NCI-H1048 (cell line): ENCODE measurements at regions not wholly inside any gene's neighbourhood (a gene's known extent, or its start where the extent isn't known, plus 50 kb on each side); places are given as distances from the start of the nearest gene placed in this dataset.
"Not testable (repeated sequence)": the region's sequence is repeated elsewhere in the genome, so short reads cannot be mapped to it uniquely, and the experiment has no call there.

Source experiments
- DNase-seq: peaks from one replicate; lab custom pipeline; 2025; lab: John Stamatoyannopoulos, UW

DNA sequence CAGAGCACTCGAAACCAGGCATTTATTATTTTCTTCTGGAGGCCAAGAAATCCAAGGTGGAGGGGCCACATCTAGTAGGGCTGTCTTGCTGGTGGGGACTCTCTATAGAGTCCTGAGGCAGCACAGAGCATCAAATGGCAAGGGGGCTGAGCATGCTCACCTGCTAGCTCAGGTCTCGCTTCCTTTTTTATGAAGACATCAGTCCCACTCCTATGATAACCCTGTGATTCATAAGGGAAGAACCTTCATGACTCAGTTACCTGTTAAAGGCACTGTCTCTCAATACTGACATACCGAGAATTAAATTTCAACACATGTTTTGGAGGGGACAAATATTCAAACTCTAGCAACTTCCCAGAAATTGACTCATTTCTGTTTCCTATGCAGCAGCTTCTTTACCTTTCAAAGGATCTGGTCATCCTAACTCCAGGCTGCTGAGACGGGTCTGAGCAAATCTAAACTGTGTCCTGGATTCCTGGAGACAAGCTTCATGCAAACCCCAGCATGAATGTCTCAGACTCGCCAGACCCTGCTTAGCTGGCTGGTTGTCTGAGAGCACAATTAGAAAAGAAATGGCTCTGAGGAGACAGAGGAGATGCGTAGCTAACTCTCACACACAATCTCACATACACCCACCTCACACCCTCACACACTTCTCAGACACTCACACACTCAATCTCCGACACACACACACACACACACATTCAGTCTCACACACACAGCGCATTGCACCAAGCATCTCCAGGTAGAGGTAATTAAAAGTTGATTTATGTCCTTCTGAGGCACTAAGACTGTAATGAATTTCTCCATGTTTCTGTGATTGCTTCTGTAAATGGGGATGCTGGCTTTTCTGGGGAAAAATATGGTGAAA lies 280.8 kb downstream of the BCL2L11 start:
- DNase-seq = not testable (repeated sequence)

DNA sequence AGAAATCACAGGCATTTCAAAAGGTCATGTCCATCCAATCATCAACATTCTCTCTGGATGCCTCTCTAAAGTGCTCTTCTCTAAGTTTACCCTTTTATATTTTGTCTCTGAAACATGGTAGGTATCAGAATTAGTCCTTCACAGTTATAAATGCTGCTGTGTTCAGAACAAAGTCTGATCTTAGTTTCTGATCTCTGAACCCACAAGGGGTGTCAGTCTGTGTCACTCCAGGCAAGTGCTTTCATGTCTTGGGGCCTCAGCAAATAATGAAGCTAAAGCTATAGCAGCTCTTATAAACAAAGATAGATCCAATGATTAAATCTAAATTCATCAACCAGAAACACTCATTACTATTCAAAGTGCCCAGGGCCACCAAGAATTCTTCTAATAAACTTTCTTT lies 281.7 kb downstream of the BCL2L11 start:
- not testable (repeated sequence) for DNase-seq

DNA sequence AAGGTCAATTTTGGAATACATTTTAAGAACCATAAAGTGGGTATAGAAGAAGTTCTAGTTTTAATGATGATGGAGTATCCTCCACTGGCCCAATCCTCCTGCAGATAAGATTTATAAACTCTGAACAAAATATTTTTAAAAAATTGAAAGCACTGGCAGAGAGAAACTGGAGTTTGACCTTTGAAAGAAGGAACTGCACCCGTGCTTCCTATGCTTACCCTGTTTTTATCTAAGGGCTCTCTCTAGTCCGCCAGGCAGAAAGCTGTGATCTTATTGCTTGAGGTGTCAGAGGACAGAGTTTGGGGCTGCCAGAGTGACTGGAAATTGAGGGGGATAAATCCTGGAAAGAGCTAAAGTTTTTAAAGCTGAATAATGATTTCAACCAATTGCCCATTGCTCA lies 282.6 kb downstream of the BCL2L11 start:
- not testable (repeated sequence) for DNase-seq

DNA sequence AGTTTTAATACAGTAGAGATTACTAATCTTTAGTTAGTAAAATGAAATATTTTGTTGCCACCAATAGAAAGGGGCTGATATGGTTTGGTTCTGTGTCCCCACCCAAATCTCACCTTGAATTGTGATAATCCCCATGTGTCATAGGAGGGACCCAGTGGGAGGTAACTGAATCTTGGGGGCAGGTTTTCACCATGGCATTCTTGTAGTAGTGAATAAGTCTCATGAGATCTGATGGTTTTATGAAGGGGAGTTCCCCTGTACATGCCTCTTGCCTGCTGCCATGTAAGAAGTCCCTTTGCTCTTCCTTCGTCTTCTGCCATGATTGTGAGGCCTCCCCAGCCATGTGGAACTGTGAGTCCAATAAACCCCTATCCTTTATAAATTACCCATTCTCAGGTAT lies 285.9 kb downstream of the BCL2L11 start:
- DNase-seq = not testable (repeated sequence)

DNA sequence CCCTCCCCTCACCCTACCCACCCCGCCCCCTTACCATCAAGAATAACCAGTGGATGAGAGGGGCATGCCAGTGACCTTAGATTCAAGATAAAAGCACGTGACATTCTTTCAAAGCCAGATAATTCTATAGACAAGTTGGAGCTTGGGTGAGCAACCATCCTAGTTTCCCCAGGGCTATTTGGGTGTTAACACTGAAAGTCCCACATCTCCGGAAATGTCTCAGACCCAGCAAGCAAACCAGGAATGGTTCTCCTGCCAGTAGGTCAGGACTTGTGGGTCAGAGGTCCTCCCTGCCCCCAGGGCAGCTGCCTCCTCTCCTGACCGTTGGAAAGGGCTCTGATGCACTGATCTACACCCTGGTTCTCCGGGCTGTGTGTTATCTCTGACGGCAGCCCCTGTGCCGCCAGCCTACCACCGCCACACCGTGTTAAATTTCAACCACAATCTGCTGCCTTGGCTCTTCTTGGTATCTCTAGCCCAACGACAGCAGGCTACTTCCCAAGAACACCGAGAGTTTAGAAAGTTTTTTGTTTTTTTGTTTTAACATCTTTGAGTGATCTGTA lies 287.0 kb downstream of the BCL2L11 start:
- not testable (repeated sequence) for DNase-seq

DNA sequence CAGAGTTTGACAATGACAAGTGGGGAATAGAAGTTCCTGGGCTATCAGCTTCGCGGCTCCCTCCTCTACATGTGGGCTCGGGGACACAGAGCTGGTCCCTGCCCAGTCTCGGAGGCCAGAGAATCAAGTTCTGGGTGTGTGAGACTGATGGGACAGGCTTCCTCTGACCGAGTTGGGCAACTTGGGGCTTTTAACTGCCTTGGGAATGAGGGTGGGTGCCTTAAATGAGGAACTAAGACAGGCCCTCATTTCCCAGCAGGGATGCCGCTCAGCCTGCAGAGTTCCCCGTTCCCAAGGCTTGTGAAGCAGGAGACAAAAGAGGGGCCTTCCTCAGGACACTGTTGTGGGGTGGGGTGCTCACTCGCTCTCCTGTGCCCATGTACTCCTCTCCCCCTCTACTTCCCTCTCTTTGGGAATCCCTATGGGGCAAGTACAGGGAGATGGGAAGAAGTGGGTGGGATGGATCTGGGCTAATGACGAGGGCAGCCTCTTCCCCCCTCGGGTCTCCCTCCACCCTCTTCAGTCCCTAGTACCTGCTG lies 290.2 kb downstream of the BCL2L11 start:
- DNase-seq = not testable (repeated sequence)

DNA sequence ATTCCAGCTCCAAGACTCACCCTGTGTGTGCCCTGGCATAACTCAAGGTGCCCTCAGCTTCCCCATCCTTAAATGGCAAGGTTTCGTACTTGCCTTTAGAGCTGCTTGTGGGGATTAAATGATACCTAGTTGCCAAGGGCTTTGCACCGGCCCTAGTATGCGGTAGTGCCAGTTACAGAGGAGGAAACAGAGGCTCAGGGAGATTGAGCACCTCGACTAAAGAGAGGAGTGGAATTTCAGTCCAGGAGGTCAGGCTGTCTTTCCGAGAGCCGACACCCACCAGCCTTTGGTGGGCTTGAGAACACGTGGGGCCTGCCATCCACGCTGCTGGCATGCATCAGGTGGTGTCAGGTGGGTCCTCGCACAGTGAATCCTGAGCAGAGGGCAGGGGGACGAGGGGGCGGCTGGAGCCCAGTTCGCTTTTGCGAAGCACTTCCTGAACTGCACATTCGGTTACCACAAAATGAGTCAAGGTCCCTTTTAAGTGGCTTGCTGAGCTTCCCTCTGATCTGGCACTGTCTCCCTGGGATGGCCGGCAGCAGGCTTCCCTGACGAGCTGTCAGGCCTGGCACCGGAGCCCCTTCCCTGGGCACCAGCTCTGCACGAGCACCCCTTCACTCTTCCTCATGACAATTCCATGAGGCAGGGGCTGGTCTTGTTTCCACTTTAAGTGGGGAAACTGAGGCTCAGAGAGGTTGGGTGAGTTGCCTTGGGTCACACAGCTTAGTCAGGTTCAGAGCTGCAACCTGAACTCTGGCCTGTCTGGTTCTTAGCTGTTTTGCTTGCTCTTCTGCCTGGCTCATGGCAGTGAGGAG lies 291.4 kb downstream of the BCL2L11 start:
- not testable (repeated sequence) for DNase-seq

DNA sequence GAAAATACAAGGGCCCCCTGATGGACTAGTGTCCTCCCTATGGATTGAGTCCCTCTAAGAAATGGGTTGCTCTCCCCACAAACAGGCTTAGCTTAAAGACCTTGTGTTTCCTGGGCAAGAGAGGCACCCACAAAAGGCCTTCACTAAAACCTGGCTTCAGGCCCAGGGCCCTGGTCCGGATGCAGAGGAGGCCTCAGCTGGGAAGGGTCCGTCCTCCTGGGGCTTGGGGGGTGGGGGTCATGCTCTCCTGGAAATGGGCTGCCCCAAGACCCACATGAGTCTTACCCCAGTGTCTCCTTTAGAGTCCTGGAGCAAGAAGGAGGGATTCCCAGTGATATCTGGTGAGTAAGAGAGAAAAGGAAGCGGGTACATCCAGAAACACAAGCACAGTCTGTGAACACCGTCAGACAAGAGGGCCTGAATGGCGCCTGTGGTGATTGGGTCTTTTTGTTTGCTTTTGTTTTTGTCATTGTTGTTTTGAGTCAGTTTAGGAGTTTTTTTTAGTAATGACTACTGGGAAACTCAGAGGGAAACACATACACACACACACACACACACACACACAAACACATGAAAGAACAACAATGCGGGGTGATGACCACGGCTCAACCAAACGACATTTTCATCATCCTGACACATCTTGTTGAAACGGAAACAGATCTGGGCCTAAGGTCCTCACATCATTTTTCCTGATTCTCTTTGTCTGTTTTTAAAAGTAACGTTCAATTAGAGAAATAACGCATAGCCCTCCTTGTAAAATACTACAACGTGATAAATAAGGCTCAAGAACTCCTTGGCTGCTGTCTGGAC lies 292.3 kb downstream of the BCL2L11 start:
- DNase-seq = not testable (repeated sequence)

DNA sequence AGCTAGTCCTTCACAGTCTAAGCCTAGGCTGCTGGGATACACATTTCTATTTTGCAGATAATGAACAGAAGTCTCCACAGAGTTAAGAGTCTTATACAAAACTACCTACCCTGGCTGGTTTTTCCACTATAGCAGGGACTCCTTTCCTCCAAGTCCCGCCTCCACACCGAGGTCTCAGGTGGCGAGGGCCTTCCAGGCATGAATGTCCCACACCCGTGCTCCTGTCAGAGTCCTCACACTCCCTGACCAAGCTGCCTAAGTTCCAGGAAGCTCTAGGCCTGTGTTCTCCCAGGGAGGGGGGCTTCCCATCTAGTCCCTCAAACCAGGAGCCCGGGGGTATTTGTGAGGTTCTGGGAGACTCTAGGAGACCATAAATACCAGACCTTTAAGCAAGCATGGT lies 293.2 kb downstream of the BCL2L11 start:
- DNase-seq = not testable (repeated sequence)

DNA sequence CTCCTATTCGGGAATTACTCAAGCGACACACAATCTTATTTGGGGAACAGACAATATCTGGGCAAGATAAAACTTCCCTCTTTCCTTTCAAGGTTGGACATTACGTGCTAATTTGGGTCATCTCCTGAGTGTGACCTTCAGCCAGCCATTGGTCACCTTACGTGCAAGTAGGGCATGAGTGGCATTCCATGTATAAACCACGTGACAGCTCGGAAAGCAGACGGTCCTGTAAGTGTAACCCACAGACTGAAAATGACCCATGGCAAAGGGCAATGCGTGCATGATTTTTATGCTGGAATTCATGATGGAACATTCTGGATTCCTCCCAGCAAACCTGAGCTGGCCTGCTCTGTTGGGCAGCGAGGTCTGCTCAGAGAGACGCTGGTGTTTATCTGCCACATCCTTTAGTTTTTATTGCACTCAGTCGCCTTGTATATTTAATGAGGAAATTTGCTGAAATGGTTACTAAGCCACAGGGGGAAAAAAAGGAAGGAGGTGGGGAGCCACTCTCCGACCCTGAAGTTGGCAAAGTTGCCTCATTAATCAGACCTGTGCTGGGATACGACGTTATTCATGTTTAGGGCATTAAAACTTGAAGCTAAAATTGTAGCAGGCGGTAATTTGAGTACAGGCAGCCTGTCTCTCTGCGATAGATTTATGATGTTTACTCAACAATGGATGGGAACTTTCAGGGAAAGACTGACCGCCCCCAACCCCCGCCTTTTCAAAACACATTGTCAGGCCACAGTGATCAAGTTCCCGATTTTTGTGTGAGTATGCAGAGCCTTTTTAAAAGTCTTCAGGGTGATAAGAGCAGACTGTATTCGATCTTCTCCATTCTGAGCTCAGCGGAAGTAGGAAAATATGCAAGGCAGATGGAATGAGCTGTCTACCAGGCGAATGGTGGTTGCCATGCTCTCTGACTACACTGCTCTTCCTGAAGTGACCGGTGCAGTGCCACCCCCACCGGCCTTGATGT lies 295.3 kb downstream of the BCL2L11 start:
- not testable (repeated sequence) for DNase-seq

DNA sequence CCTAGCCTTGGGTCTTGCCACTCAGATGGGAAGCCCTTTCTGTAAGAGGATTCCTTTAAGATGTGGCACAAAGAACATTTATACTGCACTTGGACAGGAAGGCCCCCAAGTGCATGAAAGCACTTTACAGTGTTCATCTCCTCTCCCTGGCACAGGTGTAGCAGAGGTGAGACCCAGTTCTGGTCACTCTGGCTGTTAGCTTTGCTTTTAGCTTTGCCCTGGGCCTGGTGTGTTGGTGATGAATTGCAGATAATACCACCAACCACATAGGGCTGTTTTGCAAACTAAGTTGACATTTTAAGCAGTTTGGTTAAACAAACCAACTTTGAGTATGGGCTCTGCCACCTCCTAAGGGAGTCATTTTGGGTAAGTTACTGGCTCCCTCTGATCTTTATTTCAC lies 296.3 kb downstream of the BCL2L11 start:
- not testable (repeated sequence) for DNase-seq

DNA sequence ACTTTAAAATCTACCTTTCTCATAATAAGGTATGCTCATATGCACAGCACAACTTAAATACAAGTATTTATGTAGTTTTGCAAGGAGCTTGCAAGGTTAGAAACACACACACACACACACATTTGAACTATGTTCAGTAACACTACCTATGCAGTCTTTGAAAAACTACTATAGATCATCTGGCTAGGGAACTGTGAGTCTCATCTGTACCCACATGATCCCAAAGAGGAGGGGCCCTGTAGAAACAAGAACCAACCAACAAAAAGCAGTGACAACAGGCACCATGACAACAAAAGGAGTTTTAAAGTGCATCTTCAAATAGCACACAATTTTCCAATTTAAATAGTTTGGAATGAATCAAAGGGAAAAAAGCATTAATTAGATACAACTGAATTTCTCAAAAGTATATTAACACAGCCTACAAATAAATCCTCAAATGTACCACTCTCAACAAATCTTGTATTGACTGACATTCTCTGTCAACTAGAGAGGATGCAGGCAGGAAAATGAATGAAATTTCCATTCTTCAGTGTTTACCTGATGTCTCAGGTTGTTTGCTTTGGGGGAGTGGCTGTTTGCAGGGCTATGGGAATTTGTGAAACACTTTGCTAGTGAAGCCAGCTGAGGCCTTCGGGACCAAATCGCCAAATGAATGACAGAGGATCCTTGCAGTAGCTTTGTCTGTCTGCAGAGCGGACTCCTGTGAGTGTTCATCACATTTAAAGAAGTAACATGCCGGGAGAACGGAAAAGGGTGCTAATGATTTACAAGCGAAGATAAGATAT lies 297.6 kb downstream of the BCL2L11 start:
- DNase-seq = not testable (repeated sequence)

DNA sequence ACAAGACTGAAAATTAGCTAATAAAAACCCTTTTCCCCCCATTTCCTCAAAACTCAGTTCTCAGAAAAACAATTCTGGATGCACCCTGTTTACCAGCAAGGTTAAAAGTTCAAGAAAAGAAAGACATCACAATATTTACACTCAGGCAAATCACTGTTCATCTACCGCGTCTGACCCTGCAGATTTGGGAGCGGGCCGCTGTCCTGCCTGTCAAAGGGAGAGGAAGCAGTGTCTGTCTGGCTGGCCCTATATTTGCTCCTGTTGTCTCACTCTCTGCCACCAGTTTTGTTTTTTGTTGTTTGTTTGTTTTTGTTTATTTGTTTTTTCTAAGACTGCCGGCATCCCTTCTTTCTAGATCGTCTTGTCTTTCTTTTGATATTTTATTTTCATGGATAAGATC lies 299.4 kb downstream of the BCL2L11 start:
- not testable (repeated sequence) for DNase-seq

DNA sequence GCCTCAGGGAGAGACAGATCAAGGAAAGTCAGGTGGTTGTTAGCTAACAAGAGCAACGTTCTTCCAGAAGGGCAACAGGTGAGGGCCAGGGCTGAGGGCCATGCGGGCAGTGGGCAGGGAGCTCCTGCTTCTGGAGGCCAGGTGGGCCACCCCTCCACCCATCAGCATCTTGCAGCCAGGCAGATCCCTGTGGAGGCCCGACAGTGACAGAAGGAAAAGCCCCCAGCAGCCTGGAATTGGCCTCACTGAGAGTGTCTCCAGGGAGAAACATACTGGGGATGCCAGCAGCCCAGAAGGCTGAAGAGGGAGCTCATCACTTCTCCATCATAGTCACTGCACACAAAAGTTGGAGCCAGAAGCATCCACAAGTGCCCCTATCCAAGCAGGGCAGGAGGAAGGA lies 300.1 kb downstream of the BCL2L11 start:
- not testable (repeated sequence) for DNase-seq

DNA sequence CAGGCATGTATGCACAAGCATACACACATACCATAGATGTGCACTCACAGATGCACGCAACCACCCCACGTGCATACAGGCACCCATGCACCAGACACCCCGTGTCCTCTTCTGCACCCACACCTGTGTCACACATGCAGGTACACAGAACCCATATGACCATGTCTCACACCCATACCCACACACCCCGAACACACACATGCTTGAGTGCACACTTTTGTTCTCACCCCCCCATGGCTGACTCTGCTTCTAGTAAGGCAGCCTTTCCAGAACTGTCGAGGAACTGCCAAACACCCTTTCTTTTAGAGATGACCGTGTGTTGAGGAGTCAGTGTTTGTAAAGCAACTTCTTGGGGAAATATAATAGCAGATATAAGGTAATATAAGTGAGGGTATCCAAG lies 301.2 kb downstream of the BCL2L11 start:
- not testable (repeated sequence) for DNase-seq

DNA sequence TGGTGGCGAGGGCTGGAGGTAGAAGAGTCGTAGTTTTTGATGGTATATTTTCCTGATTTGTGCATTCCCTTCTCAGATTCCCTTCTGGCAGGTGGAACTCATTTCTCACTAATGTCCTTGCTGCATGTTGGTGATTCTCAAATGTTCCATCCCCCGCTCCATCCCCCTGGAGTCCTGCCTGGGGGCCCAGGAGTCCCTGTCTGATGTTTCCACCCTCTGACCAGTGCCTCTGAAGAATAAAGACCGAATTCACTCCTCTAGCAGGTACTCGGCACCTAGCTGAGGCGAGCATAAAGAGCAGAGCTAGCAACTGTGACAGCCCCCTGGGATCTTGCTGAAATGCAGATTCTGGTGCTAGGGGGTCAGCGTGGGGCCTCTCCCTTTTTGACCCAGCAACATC lies 301.8 kb downstream of the BCL2L11 start:
- DNase-seq = not testable (repeated sequence)

DNA sequence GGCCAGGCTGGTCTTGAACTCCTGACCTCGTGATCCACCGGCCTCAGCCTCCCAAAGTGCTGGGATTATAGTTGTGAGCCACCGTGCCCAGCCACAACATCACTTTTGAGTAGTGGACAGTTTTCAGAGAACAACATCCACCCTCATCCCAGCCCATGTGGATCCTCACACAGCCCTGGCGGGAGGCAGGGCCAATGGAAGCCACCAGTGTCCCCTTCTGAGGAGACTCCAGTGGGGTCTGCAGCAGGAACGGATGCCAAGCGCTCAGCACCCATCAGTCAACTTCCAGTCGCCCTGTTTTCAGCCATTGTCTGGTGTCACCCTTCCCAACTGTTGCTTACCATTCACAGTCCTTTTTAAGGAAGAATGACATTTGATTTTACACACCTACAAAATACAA lies 302.5 kb downstream of the BCL2L11 start:
- DNase-seq = not testable (repeated sequence)

DNA sequence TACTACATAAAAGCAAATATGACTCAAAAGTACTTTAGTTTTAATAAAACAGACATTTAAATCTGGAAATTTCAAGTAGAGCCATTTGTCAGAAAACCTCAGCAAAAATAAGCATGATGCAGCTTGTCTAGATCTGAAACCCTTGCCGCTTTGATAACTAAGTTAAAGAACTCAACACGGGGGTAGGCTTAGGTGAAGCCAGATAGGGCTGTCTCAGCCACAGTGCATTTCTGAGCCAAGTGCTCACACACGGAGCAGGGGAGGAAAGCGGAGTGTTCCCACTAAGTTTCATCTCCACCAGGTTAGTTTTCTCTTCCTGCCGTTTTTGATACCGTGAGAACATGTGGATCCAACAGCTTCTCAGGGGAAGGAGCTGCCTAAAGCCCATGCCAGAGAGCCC lies 303.5 kb downstream of the BCL2L11 start:
- not testable (repeated sequence) for DNase-seq

DNA sequence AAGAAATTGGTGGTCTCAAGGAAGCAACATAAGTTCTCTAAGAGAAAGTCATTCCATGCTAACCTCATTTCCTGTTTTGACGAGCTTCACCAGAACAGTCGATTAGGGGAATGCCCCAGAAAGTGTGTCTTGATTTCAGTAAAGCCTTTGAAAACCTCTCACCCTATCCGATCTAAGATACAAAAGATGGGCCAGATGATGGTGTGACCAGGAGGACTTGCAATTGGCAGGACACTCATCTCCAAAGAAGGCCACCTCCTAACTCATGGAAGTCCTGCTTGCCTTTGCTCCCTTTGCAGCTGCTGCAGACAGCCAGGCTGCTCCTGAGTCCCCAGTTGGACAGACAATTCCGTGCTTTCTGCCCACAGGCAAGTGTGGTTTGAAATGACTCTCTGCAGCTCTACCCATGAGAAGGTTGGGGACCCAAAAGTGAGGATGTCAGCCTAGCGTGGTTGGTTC lies 304.2 kb downstream of the BCL2L11 start:
- not testable (repeated sequence) for DNase-seq
